HUDEP-2 (cell line): ENCODE measurements at regions not wholly inside any gene's neighbourhood (a gene's known extent, or its start where the extent isn't known, plus 50 kb on each side); places are given as distances from the start of the nearest gene placed in this dataset.

Experiments used
- DNase-seq, 76 experiments: peaks; one replicate each; lab custom pipeline; 2025; ENCODE audit not compliant: unreplicated experiment in 76 of 76; lab: John Stamatoyannopoulos, UW

DNA sequence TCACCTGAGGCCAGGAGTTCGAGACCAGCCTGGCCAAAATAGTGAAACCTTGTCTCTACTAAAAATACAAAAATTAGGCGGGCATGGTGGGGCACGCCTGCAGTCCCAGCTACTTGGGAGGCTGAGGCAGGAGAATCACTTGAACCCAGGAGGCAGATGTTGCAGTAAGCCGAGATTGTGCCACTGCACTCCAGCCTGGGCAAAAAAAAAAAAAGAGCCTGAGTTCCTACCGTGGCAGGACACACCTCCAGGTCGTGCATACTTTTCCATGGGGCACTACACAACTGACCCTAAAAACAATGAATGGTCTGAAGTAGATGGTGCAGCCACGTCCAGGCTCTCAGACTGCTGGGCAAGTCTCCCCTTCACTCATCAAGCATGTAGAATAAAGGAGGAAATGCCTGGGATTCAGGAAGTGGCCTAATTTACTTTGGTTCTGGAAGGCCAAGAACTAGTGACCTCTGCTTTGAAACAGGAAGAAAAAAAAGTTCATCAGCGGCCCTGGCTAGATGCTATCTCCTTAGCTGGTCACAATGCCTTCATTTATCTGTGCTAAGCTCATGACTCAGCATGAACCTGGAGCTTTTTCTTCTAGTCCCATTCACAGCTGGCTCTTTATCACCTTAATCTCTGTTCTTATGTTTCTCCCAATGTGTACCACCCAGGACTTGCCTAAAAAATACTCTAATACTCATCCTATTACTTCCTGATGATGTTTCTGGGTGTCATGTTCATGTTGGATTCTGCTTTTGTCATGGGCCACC, 55.8 kb upstream of the OR6J1 start:
- peak in 41 of 76 experiments; percentile 1 to 68 (median 30) for DNase-seq

DNA sequence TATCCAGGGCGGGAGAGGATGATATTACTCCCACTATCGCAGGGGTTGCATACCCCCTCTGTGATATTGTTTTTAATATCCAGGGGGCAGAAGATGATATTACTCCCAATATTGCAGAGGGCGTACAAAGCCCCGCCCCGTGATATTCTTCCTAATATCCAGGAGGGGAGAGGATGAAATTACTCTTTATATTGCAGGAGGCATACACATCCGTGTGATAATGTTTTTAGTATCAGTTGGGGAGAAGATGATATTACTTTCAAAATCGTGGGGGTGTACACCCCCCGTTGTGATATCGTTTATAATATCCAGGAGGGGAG, 52.9 kb upstream of the OXA1L start:
- no peak for DNase-seq

- DNase-seq, result peak in 33 of 76 experiments; percentile 2 to 75 (median 27)
These were observed 51.2 kb upstream of the OXA1L start for GRCh38 chr14:22715186-22715812.

DNA sequence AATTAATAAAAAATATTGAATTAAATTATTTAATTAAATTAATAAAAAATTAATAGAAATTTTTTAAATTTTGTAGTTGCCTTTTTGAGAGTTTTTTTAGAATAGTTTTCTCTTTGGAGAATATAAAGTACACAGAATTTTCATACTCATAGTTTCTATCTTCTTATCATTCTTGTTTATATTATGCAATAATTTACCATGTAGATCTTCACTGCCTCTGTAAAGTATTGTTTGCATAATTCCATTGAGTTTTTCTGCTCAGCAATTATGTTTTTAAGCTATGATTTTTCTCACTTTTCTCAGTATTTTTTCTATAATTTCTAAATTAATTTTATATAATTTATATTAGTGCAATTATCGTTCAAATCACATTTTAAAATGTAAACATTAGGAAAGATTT, 50.6 kb upstream of the OXA1L start:
- DNase-seq, result no peak
